ENCODE measurements at regions not wholly inside any gene's neighbourhood (a gene's known extent, or its start where the extent isn't known, plus 50 kb on each side); places are given as distances from the start of the nearest gene placed in this dataset.

- TF ChIP-seq CTCF (IDR thresholded peaks at IDR 0.05): no peak
- TF ChIP-seq ZBTB33 (IDR thresholded peaks at IDR 0.05; ENCODE audit: borderline replicate concordance, low read depth): no peak
- TF ChIP-seq REST (IDR thresholded peaks at IDR 0.05; ENCODE audit: low read depth, low read length): no peak
- no peak for TF ChIP-seq SIN3A (IDR thresholded peaks at IDR 0.05; ENCODE audit: borderline replicate concordance, low read depth, low read length)
- TF ChIP-seq EP300 (IDR thresholded peaks at IDR 0.05; ENCODE audit: borderline replicate concordance in 1 of 2, low read depth in 1 of 2, low read length in 1 of 2): no peak
- TF ChIP-seq CHD2 (IDR thresholded peaks at IDR 0.05; ENCODE audit: low read length, partially characterized antibody): no peak
- TF ChIP-seq EZH2phosphoT487 (IDR thresholded peaks at IDR 0.05; ENCODE audit: borderline replicate concordance, low read depth): no peak
- TF ChIP-seq RAD21 (IDR thresholded peaks at IDR 0.05; ENCODE audit: low read length): no peak
- TF ChIP-seq RCOR1 (IDR thresholded peaks at IDR 0.05; ENCODE audit: low read length): no peak
- TF ChIP-seq MEF2A (IDR thresholded peaks at IDR 0.05; ENCODE audit: borderline replicate concordance, low read depth): no peak
- no peak for TF ChIP-seq USF2 (IDR thresholded peaks at IDR 0.05; ENCODE audit: borderline replicate concordance, low read depth, low read length)
- TF ChIP-seq GABPA (IDR thresholded peaks at IDR 0.05; ENCODE audit: low read depth): no peak
- no peak for TF ChIP-seq IRF3 (IDR thresholded peaks at IDR 0.05; ENCODE audit: low read depth, low read length)
- no peak for TF ChIP-seq NRF1 (IDR thresholded peaks at IDR 0.05; ENCODE audit: low read depth, low read length)
Observed at GRCh38 chrX:40307871-40308270, 210.1 kb upstream of the BCOR start.

Data from SK-N-SH (cell line).